HS-5 (cell line): ENCODE measurements at regions not wholly inside any gene's neighbourhood (a gene's known extent, or its start where the extent isn't known, plus 50 kb on each side); places are given as distances from the start of the nearest gene placed in this dataset.
A peak's percentile ranks its signal among the peaks of the same experiment; 100 is the strongest.
"Not testable (repeated sequence)": the region's sequence is repeated elsewhere in the genome, so short reads cannot be mapped to it uniquely, and the experiment has no call there.

ENCODE experiments used
- DNase-seq: peaks from one replicate; pipeline ENCODE4 v3.0.0-alpha.2; 2012; ENCODE audit warnings: low read depth

DNA sequence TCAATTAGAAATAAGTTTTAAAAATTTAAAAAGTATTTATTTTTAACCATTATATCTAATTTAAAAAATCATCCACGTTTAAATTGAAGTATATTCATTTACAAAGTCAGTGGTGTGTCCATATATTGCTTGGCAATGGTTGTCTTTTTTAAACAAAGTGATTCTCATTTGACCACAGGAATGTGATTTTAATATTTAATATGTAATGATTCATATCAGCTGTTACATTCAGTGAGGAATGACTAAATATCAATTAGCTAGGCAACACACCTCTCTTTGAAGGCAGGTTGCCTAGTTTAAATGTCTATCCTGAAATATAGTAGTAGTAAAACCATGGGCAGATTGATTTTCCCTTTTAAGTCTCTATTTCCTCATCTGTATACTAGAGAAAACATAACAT lies 392.2 kb upstream of the CCDC179 start:
- DNase-seq = no peak

DNA sequence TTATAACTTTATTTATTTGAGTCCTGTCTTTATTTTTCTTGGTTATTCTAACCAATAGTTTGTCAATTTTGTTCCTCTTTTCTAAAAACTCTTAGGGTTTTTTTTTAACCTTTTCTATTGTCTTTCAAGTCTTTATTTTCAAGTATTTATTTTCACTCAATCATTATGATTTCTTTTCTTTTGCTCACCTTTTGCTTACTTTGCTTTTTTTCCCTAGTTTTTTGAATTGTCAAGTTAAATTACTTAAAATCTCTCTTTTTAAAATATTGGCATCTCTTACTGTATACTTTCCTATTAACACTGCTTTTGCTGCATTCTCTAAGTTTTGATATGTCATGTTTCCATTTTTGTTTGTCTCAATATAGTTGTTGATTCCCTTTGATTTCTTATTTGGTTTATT lies 396.8 kb upstream of the CCDC179 start:
- no peak for DNase-seq

DNA sequence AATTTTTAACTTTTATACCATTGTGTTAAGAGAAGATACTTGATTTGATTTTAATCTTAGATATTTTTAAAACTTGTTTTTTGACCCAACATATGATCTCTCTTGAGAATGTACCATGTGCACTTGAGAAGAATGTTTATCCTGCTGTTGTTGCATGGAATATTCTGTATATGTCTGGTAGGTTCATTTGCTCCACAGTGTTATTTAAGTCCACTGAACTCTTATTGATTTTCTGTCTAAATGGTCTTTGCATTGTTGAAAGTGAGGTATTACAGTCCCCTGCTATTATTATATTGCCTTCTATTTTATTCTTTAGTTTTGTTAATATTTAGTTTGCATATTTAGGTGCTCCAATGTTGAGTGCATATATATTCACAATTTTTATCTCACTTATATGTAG lies 397.3 kb upstream of the CCDC179 start:
- DNase-seq = no peak

DNA sequence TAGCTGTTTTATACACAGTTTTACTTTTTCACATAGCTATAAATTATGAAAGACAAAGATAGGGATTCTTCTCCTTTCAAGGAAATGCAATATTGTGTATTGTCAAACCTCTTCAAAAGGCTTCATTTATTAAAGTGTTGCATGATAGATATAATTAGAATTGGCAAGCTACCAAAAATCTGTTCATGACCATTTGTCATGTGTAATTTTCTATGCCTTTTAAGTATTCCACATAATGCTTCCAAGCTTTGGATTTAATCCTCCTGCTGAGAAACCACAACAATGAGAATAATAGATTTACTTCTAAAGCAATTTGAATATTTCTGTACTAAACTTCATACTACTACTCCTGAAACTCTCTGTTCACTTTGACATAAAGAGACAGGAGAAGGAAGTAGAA lies 403.2 kb upstream of the CCDC179 start:
- no peak for DNase-seq

DNA sequence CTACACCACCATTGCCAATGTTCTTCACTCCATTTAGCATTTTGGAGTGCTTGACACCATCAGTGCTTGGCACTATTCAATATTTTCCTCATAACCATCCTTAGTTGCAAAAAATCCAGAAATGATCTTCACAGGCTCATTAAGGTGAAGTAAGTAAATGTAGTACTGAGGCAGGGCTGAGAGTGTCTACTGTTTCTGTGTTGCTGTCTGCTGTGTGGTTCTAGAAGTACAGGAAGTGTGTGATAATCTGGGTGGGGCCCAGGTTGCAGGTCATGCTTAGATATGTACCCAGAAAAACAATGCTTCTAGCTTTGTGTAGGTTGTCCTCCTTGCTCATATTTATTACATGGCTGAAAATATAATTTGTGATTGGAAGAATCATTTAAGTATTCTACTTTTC lies 411.8 kb upstream of the CCDC179 start:
- DNase-seq = no peak

DNA sequence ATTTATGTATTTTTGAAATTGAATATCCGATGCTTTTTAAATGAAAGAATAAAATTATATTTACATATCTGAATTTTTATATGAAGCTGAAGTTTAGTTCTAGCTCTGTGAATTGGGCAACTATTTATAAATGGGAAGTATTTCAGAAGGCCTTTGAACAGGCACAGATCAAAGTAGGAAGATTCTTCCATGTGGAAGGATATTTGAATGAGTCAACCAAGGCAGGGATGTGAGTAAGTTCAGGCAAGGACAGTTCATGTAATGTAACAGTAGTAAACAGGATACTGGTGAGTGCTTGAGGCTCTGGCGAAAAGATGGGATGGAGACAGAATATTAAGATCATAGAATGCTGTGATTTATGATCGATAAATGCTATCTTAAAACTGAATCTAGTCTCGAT lies 417.8 kb upstream of the CCDC179 start:
- peak; percentile 58 for DNase-seq

DNA sequence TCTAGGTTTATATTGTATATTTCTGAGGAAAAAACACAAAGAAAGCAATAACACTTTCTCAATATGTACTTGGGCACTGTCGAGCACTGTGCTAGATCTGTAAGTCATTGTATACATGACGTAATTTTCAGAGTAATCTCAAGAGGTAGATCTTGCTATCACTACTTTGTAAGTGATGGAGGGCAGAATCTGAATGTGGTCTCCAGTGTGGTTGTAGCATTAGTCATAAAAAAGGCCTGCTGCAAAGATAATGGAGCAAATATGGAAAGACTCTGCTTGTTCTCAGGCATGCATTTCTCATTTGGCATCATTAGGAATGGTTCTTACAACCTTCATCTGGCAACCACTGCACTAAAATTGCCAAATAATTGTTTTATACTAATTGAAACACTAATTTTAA lies 419.8 kb upstream of the CCDC179 start:
- DNase-seq = no peak

DNA sequence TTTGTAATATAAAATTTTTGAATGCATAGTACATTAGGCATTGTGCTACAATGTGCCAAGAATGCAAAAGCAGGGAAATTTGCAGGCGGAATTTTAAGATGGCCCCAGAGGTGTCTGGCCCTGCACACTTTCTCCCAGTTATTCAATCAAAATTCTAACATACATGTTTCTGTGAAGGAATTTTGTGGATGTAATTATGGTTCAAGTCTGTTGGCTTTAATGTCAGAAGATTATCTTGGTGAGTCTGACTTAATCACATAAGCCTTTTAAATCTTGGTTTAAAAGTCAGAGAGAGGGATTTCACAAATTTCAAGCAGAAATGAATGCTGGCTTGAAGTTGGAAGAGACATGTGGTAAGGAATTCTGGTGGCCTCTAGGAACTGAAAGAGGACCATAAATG lies 423.4 kb upstream of the CCDC179 start:
- no peak for DNase-seq

DNA sequence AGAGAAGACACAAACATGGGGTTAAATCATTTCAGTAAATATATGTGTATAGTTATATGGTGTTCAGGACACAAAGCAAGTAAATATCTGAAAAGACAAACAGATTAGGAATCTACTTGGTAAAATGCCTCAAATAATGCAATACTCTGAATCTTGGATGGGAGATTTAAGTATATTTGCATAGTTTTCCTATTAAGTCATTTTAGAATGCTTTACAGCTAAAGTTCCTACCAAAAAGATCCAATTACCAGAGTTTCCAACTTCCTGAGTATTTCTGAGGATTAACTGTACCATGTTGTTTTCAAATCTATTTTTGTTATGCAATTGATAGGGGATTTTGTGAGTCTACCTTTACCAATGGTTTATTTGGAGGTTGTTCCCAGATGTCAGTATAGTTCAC lies 424.4 kb upstream of the CCDC179 start:
- DNase-seq = peak; percentile 28

DNA sequence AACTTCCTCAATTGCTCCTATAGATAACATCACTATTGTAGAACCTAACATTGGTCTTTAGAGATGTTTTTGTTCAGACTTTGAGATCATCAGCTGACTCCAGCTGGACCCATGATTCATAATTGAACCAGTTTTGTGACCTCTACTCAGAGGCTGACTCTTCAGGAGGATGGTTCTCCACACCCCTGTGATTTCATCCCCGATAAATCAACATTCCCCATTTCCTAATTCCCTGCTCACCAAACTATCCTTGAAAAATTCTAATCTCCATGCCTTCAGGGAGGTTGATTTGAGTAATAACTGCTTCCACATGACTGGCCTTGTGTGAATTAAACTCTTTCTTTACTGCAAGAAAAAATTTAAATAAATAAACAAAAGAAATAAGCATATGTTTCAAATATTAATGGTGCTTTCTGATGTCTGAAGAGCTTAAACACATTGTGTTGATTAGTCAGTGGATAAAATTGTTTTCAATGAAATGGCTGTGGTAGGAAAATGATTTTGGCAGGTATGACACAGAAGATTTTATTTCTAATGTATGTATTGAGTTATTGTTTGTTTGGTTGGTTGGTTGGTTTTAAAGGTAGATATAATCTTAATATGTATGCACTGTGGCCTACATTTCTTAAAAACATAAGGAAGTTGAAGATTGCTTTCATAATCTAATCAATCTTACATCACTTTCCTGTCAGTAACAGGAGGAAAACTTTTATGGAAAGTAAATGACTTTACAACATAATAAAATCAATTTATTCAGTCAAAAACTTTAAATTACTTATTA lies 427.9 kb upstream of the CCDC179 start:
- peak; percentile 81 for DNase-seq

DNA sequence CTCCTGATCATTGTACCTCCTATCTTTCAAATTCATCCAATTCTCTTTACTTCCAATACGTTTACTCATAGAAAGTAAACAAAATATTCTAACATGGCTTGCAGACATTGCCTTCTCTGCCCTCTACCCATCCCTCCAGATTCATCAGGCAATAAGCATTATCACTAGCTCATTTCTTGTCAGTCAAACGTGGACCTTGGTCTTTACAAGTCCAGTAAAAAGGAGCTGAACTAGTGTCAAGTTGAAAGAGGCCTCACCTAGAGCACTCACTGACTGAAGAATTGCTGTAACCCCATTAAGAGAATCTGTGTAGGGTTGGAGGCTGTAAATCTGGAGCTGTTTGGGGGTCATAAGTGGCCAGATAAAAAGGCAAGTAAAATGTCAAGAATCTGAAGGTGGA lies 435.0 kb upstream of the CCDC179 start:
- no peak for DNase-seq

DNA sequence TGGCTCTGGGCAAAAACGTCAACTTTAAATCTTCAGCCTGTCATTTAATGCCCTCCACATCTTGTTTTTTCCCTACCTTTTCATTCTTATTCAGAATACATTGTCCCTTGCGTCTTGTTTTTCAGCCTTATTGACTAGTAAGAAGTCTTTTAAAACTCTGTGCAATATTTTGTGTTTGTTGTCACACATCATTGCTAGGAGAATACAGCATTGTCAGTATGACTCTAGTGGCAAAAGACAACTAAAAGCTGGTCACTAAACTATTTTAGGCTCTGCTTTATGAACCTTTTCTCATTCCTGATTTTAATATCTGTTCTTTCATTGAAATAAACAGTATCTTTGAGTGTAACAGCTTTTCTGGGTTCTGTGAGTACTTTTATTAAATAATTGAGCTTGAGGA lies 447.8 kb upstream of the CCDC179 start:
- DNase-seq = no peak

DNA sequence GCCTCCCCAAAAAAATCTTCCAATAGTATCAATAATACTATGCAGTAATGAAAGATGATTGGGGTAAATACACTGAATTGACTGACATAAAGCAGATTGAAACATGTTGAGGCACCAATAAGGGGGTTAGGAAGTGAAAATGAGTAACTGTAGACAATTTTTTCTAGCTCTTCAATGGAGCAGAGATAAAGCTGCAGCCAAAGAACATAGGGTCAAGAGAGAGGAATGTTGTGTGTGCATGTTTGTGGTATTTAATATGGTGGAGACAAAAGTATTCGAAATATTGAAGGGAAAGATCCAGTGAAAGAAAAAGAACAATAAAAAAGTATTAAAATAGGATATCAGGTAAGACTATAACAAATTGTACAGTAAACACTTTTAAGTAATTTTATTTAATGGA lies 450.0 kb upstream of the CCDC179 start:
- DNase-seq = no peak

DNA sequence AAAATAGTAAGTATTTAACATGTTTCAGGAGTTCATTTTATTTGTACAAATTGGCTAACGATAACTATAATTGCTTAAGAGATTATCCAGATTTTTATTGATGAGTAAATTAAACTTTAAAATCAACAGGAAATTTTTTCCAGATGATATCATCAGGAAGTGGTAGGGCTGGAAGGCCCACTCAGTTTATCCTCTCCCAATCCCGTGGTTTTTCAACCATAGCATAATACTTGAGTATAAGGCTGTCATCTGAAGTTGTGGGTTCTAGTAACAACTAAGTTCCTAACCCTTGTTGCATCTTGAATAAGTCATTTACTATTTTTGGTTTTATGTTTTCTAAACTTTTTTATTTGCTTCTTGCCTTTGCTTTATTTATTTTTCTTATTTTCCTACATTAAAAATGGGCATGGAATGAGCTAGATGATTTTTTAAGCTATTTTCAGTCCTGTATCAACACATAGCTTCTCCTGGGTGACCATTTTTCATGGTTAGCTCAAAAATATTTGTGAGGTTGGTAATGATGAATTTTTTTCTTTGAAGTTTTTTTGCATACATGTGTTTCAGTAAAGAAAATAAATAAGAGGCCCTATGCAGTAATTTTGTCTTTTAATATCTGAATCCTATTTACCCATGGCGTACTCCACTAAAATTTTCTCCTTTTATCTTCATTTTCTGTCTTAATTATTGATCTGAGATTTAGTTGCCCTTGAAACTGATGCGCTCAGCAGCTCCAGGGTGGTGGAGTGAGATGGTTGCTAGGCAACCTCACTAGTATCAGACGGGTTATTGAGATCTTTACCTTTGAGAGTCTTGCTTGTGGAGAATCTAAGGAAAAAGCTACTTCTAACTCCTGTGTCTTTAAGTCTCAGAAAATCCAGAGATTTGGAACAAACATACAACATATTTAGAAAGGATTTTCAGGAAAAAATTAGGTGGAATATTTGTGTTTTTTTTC lies 452.0 kb upstream of the CCDC179 start:
- DNase-seq = peak; percentile 56

DNA sequence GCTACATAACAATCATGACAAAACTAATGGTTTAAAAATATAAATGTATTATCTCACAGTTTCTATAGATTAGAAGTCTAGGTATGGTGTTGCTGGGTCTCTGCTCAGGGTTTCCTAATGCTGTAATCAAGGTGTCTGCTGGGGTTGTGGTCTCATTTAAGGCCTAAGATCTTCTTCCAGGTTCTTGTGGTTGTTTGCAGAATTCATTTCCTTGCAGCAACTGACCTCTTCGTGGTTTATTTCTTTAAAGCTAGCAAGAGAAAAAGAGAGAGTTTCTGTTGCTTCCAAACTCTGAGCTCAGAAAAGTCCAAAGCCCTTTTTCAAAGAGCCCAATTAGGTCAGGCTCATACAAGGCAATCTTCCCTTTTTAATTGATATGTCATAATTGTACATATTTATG lies 452.7 kb upstream of the CCDC179 start:
- no peak for DNase-seq

DNA sequence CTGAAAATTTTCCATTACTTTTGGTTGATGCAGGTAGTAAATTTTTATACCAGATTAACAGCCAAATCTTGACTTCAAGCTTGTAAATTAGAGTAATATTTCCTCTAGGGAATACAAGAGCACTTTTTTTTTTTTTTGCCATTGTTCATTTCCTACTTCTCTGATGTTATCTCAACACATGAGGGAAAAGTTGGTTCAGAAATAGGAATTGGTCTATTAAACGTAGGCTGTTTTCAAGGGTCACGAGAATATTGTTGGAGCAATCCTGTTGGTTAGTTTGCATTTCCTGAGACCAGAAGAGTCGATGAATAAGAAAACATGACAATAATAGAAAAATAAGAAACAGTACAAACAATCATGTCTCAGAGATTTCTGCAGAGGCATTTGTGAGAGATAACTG lies 453.9 kb upstream of the CCDC179 start:
- DNase-seq = no peak

DNA sequence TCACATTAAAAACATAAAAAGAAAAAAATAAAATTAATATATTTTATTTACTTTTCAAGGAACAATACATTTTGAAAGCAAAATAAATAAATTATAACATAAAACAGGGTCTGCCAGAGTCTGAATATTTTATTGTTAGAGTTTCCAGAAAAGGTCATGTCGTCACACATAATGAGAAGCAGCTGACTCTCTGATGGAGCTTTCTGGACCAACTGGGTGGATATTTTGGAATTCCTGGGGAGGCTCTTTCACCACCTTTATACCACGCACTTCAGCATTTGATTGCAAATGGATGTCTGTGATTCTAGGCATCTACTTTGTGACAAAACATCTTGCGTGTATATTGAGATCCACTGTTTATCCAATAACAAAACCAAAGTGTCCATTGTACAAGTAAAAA lies 455.0 kb upstream of the CCDC179 start:
- no peak for DNase-seq

DNA sequence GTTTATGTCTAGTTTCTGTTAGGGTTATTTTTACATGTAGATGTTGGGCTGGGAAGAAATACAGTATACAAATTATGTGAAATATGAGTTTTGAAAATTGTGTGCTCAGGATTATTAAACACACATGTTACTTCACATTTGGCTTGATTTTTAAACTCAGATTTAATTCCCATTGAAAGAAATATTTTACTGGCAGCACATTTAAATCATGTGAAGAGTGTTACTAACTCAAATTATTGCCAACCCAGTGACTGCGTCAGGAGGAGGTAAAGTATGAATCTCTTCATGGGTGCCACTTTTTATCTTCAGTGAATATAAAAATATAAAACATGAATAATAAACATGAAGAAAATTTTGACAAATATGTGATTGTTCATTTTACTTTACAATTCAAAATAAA lies 457.5 kb upstream of the CCDC179 start:
- DNase-seq = no peak

DNA sequence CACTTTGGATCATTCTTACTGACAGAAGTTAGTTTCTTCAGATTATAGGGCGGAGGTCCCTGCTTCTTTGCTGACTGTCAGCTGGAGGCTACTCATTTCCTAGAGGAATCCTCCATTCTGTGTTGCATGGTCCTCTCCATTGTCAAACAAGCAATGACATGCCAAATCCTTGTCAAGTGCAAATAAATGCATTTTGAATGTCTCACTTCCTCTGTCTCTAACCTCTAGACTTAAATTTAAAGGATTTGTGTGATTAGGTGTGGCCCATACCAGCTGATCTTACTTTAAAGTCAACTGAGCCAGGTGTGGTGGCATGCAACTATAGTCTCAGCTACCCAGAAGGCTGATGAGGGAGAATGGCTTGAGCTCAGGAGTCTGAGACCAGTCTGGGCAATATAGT lies 458.4 kb upstream of the CCDC179 start:
- DNase-seq = no peak

DNA sequence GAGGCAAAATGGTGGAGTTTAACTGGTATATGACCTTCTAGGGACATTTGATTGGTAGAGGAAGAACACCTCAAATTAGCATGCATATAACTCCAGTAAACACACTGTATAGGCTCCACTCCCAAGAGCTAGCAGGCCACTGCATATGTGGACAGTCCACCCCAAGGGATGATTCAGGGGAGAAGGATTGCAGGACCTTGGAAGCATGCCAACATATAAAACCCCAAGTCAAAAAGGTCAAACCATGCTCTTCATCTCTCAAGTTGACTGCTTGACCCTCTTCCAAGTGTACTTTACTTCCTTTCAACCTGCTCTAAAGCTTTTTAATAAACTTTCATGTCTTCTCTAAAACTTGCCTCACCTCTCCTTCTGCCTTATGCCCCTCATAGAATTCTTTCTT lies 459.9 kb upstream of the CCDC179 start:
- DNase-seq = no peak

DNA sequence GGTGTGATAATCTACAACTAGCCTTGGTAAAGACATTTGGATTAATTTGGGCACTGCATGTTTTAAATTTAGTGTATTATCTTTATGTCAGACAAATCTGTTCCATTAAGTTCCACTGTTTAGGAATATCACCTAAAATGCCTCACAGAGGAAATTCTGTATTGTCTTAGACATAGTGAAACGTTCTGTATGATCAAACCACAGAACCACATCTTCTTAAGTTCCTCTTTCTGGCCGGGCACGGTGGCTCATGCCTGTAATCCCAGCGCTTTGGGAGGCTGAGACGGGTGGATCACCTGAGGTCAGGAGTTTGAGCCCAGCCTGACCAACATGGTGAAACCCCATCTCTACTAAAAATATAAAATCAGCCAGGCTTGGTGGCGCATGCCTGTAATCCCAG lies 475.3 kb upstream of the CCDC179 start:
- DNase-seq = not testable (repeated sequence)

DNA sequence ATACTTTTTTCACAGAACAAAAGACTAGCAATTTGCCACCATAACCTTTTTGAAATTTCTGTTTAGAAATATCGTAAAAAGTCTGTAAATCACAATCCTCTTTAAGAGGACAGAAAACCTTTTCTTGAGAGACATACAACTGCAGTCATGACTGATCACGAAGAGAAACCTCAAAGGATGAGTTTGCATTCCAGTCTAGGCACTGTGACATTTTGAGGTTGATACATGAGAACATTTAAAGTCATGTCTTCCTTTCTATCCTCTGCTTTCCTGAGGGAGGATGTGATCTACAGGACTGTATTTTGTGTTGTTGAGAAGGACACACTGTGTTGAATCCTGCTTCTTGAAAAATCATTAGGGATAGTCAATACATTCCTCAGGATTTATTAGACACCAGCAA lies 476.7 kb upstream of the CCDC179 start:
- no peak for DNase-seq

DNA sequence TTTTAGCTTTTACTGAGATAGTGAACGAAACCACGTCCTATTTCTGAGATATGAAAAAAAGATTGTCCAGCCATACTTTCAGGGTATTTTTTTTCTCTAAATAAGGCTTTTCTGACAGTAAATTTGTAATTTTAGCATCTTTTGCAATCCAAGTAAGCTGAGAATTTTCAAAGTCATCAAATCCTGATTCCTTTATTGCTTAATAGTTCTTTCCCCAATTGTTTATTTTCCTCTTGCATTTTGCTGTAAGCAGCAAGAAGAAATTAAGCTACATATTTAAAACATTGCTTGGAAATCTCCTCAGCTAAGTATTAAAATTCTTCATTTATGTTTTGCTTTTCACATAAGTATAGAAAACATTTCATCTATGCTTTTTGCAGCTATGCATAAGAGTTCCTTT lies 493.3 kb upstream of the CCDC179 start:
- no peak for DNase-seq
